HG03045 (cell line): ENCODE measurements at regions not wholly inside any gene's neighbourhood (a gene's known extent, or its start where the extent isn't known, plus 50 kb on each side); places are given as distances from the start of the nearest gene placed in this dataset.

Source experiments
- ATAC-seq: cut with Tn5 transposase; IDR thresholded peaks from one replicate; pipeline ENCODE4 v1.9.1; 2021; ENCODE audit warnings: mild to moderate bottlenecking, moderate library complexity; ENCODE audit not compliant: unreplicated experiment

GRCh38 chr4:126004941-126005340, 690.2 kb downstream of the FAT4 start:
- no peak for ATAC-seq

GRCh38 chr4:126007142-126007541, 692.4 kb downstream of the FAT4 start:
- no peak for ATAC-seq

GRCh38 chr4:126012691-126013290, 698.0 kb downstream of the FAT4 start:
- no peak for ATAC-seq

- ATAC-seq, result no peak
Observed at GRCh38 chr4:126018274-126018673, 703.5 kb downstream of the FAT4 start.

GRCh38 chr4:126023896-126024295, 709.1 kb downstream of the FAT4 start:
- no peak for ATAC-seq

GRCh38 chr4:126027601-126028000, 712.8 kb downstream of the FAT4 start:
- ATAC-seq, result no peak

- ATAC-seq, result no peak
Observed at GRCh38 chr4:126028876-126029275, 714.1 kb downstream of the FAT4 start.

- no peak for ATAC-seq
Observed at GRCh38 chr4:126037231-126037630, 722.5 kb downstream of the FAT4 start.

GRCh38 chr4:126038502-126039144, 723.9 kb downstream of the FAT4 start:
- no peak for ATAC-seq

GRCh38 chr4:126046081-126046614, 731.4 kb downstream of the FAT4 start:
- ATAC-seq, result no peak

GRCh38 chr4:126047114-126047513, 732.4 kb downstream of the FAT4 start:
- ATAC-seq, result no peak

- no peak for ATAC-seq
Observed at GRCh38 chr4:126051689-126052424, 737.1 kb downstream of the FAT4 start.

- no peak for ATAC-seq
Observed at GRCh38 chr4:126056116-126056650, 741.4 kb downstream of the FAT4 start.

- ATAC-seq, result no peak
Observed at GRCh38 chr4:126057371-126057770, 742.6 kb downstream of the FAT4 start.

GRCh38 chr4:126058596-126058995, 743.8 kb downstream of the FAT4 start:
- ATAC-seq, result no peak

- ATAC-seq, result no peak
Observed at GRCh38 chr4:126061655-126062054, 746.9 kb downstream of the FAT4 start.

- ATAC-seq, result no peak
Observed at GRCh38 chr4:126065016-126065415, 750.3 kb downstream of the FAT4 start.

- no peak for ATAC-seq
Observed at GRCh38 chr4:126071346-126072333, 756.9 kb downstream of the FAT4 start.

GRCh38 chr4:126081336-126081735, 766.6 kb downstream of the FAT4 start:
- ATAC-seq, result no peak

- ATAC-seq, result no peak
Observed at GRCh38 chr4:126086041-126086440, 771.3 kb downstream of the FAT4 start.
